K562 (cell line): ENCODE measurements at regions not wholly inside any gene's neighbourhood (a gene's known extent, or its start where the extent isn't known, plus 50 kb on each side); places are given as distances from the start of the nearest gene placed in this dataset.

ENCODE experiments used
- ATAC-seq: fragments of 200-7000 bp; cut with Tn5 transposase; 3 replicates; pipeline ENCODE4 v1.9.1; 2020; ENCODE audit warnings: moderate library complexity
- BruUV-seq: library from RNA; stranded (reverse); fragments of 400-500 nt; replicated peaks from 2 replicates; lab custom pipeline; 2021; lab: Mats Ljungman, UMichigan
- CTCF ChIA-PET: fragments of 300-600 bp; formaldehyde crosslinking; extraction: SDS; loops from one replicate; lab custom pipeline; 2021; ENCODE audit warnings: low intra/inter-chr PET ratio; lab: Yijun Ruan, JAX
- POLR2A ChIA-PET: fragments of 300-600, 350-650 bp; sonication (Branson Sonifier 250); formaldehyde crosslinking; extraction: SDS; loops from one replicate; lab custom pipeline; 2021; ENCODE audit warnings: antibody characterized with exemption, inconsistent platforms; lab: Yijun Ruan, JAX
- DNase-seq, 4 experiments: peaks; one replicate each; pipeline versions ENCODE4 v3.0.0 to v3.0.0-alpha.2; 2011 to 2018; ENCODE audit warnings: low spot score in 3 of 4, mixed read lengths in 3 of 4; ENCODE audit errors: extremely low read depth in 1 of 4
- FAIRE-seq: peaks from 2 replicates; lab custom pipeline; 2011; peaks lifted over from hg19 to GRCh38; lab: Jason Lieb, UNC
- H2AFZ ChIP-seq: 2 replicates; pipeline ENCODE4 v1.6.0; 2011; ENCODE audit warnings: low read depth, low read length, control low read depth, inconsistent platforms
- H3K27ac ChIP-seq: fragments of 200-600 bp; 3 replicates; pipeline ENCODE4 v1.8.0; 2011; ENCODE audit warnings: low read depth, mild to moderate bottlenecking, control low read depth, inconsistent platforms, low read length, moderate library complexity, mixed read lengths; ENCODE audit errors: extremely low read depth
- H3K27me3 ChIP-seq, 2 experiments: fragments of 300-600 bp in 1 of 2; 2 replicates in 1 of 2; 3 replicates in 1 of 2; pipeline versions ENCODE4 v1.6.0 to v1.8.0; 2011; ENCODE audit warnings: inconsistent platforms in 2 of 2, low read length in 2 of 2, mild to moderate bottlenecking in 1 of 2, mixed read lengths in 1 of 2, moderate library complexity in 1 of 2; ENCODE audit not compliant: control insufficient read depth in 2 of 2, insufficient read depth in 2 of 2
- H3K36me3 ChIP-seq: fragments of 300-600 bp; 3 replicates; pipeline ENCODE4 v1.8.0; 2011; ENCODE audit warnings: mild to moderate bottlenecking, low read length, inconsistent platforms; ENCODE audit not compliant: control insufficient read depth, insufficient read depth
- H3K4me1 ChIP-seq, 2 experiments: fragments of 200-600 bp in 1 of 2; replicated peaks in 1 of 2; 2 replicates in 1 of 2; 3 replicates in 1 of 2; pipeline versions ENCODE4 v1.5.1 to v1.8.0; 2011; ENCODE audit warnings: inconsistent platforms in 2 of 2, low read length in 2 of 2, mild to moderate bottlenecking in 1 of 2, mixed read lengths in 1 of 2, moderate library complexity in 1 of 2; ENCODE audit not compliant: control insufficient read depth in 2 of 2, insufficient read depth in 2 of 2
- H3K4me2 ChIP-seq: 2 replicates; pipeline ENCODE4 v1.6.1; 2011; ENCODE audit warnings: low read length, control low read depth, inconsistent platforms, mixed read lengths; ENCODE audit not compliant: insufficient read depth
- H3K4me3 ChIP-seq: fragments of 200-600 bp; sonication (generic), shearing (Covaris generic); 2 replicates; pipeline ENCODE4 v1.5.1; 2016; ENCODE audit warnings: control low read depth, inconsistent platforms
- H3K79me2 ChIP-seq: fragments of 200-600 bp; 3 replicates; pipeline ENCODE4 v1.8.0; 2011; ENCODE audit warnings: low read length, inconsistent platforms; ENCODE audit not compliant: control insufficient read depth, insufficient read depth
- H3K9ac ChIP-seq, 2 experiments: 2 replicates each; pipeline versions ENCODE4 v1.6.0 to v1.6.1; 2011; ENCODE audit warnings: low read depth in 2 of 2, low read length in 2 of 2, control low read depth in 1 of 2, inconsistent platforms in 1 of 2, mild to moderate bottlenecking in 1 of 2, mixed read lengths in 1 of 2; ENCODE audit not compliant: insufficient read depth in 1 of 2
- H3K9me1 ChIP-seq: one replicate; pipeline ENCODE4 v1.6.0; 2011; ENCODE audit warnings: inconsistent platforms, mild to moderate bottlenecking, low read length, moderate library complexity; ENCODE audit not compliant: control insufficient read depth, insufficient read depth
- H3K9me3 ChIP-seq: replicated peaks from 2 replicates; pipeline ENCODE4 v1.5.1; 2011; ENCODE audit warnings: low read depth, low read length, inconsistent platforms; ENCODE audit not compliant: control insufficient read depth, insufficient read depth
- H4K20me1 ChIP-seq: replicated peaks from 2 replicates; pipeline ENCODE4 v1.6.1; 2011; ENCODE audit warnings: low read length, inconsistent platforms, mixed read lengths; ENCODE audit not compliant: control insufficient read depth, insufficient read depth
- ARID1B ChIP-seq: fragments of 450-650 bp; IDR thresholded peaks from 2 replicates; pipeline ENCODE4 v1.6.1; 2016; ENCODE audit warnings: antibody characterized with exemption, mild to moderate bottlenecking, inconsistent platforms
- CEBPB ChIP-seq: fragments of 450-650 bp; IDR thresholded peaks from 2 replicates; pipeline ENCODE4 v1.6.1; 2016; ENCODE audit warnings: missing genetic modification characterization, missing compliant biosample characterization
- NR2F6 ChIP-seq: fragments of 450-650 bp; formaldehyde crosslinking; IDR thresholded peaks from 2 replicates; pipeline ENCODE4 v1.4.0; 2020; ENCODE audit warnings: mild to moderate bottlenecking
- SMARCA5 ChIP-seq: fragments of 450-650 bp; IDR thresholded peaks from 2 replicates; pipeline ENCODE4 v1.6.1; 2016
- SP1 ChIP-seq: sonication (generic); formaldehyde crosslinking; IDR thresholded peaks from 2 replicates; pipeline ENCODE4 v1.8.1; 2022; ENCODE audit warnings: mild to moderate bottlenecking, missing genetic modification reagents
- ZKSCAN1 ChIP-seq: fragments of 150-350 bp; IDR thresholded peaks from 2 replicates; pipeline ENCODE4 v1.6.1; 2016; ENCODE audit warnings: low read depth, low read length
- ZNF707 ChIP-seq: fragments of 250-450 bp; sonication (Bioruptor Pico); conservative IDR thresholded peaks from 2 replicates; pipeline ENCODE4 v1.8.0; 2022; ENCODE audit warnings: inconsistent platforms, mild to moderate bottlenecking, moderate library complexity
- WGBS: fragments of 100-300 bp; shearing (Covaris generic); methylation state at CpG from one replicate; pipeline ENCODE4 v1.1.6; 2016; ENCODE audit warnings: low coverage, mixed read lengths; ENCODE audit not compliant: insufficient coverage; ENCODE audit errors: missing lambda C conversion rate; 5-methylcytosine and 5-hydroxymethylcytosine counted together
- in situ Hi-C: fragments of 300-500 bp; cut with MboI; formaldehyde crosslinking; loops from 4 replicates; pipeline ENCODE4 v1.15.0; 2018; ENCODE audit warnings: inconsistent platforms, mixed read lengths
- intact Hi-C: fragments of 100-400 bp; cut with micrococcal nuclease; formaldehyde crosslinking; loops from 2 replicates; pipeline ENCODE4 v1.14.2; 2022
- TF ChIP-seq, protein P1 (sequence below): fragments of 200-400 bp; formaldehyde crosslinking; IDR thresholded peaks from 2 replicates; pipeline ENCODE4 v1.6.1; 2017; ENCODE audit warnings: mild to moderate bottlenecking, low read depth, low read length, moderate library complexity
- TF ChIP-seq, protein P2 (sequence below): fragments of 250-450 bp; sonication (Bioruptor Pico); IDR thresholded peaks from 2 replicates; pipeline ENCODE4 v1.8.0; 2022; ENCODE audit warnings: inconsistent platforms
- TF ChIP-seq, protein P3 (sequence below): fragments of 450-650 bp; formaldehyde crosslinking; IDR thresholded peaks from 2 replicates; pipeline ENCODE4 v1.4.0; 2020; ENCODE audit warnings: mild to moderate bottlenecking, mixed read lengths

DNA sequence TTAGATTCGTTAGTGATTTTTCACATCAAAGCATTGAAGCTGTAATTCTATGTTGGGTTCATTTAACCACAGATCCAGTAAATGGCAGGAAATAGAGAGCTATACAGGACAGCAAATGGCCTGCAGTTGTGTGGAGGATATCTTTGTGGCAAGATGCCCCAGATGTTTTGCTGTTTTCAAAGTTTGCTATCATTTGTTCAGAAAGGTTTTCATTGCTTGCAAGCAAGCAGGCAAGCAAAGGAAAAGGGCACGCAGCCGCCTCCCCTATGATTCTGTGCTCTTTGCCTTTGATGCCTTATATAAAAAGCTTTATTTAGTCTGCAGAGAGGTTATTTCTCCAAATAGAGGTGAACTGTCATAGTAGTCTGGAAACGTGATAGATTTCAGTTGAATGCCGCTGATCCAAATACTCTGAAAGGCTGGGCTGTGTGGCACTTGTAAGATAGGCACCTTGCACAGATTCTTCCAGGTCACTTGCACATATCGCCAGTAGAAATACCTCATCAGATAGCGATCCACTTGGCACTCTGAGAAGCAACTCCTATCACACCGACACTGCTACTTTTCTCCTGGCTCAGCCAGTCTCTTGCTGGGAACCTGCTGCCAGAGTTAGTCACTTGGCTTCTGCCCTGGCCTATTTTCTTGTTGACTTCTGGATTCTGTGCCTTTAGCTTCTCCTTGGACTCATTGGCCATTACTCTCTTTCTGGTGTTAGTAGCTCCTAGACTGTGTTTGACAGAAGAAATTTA lies 66.4 kb downstream of the UTRN start (continued):
- no peak for TF ChIP-seq SP1 (CRISPR knock-in tag)

DNA sequence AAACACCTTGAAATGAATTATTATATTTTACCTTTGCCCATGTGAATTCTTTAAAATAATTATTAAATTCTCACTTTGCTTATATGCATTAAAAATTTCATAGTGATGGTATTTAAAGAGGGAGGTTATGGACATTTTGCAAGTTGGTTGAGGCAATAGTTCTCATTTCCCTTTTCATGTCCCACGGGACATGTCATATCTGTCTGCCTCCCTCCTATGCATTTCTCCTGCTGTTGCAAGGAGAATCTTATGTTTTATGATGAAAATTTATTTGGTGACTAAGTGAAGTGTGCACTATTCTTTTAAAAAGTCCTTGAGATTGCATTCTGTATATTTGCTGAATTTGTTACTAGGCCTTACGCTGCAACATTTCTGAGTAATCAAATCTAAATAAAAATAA lies 67.2 kb downstream of the UTRN start:
- ChIA-PET POLR2A (no interaction called here), CTCF (no interaction called here)
- Histone ChIP-seq H2AFZ (no peak overlapping the region), H3K27me3 (no peaks in the 10 kb centered on the region), H3K9me3 (no peaks in the 10 kb centered on the region), H3K4me1 (no peaks in the 10 kb centered on the region; a peak in 1 of 5 replicates), H3K36me3 (no peaks in the 10 kb centered on the region), H4K20me1 (no peaks in the 10 kb centered on the region), H3K79me2 (no peaks in the 10 kb centered on the region), H3K27ac (no peak overlapping the region), H3K4me3 (no peak overlapping the region), H3K4me2 (no peak overlapping the region), H3K9ac (no peak overlapping the region), H3K9me1 (no peaks in the 10 kb centered on the region)
- intact Hi-C loops = no loop called here
- BruUV-seq = no TSS peak
- FAIRE-seq = no peak
- 32% methylated on average over 2 of the region's 2 CpGs for WGBS
- in situ Hi-C loops = no loop called here
- TF ChIP-seq, protein P1, sequence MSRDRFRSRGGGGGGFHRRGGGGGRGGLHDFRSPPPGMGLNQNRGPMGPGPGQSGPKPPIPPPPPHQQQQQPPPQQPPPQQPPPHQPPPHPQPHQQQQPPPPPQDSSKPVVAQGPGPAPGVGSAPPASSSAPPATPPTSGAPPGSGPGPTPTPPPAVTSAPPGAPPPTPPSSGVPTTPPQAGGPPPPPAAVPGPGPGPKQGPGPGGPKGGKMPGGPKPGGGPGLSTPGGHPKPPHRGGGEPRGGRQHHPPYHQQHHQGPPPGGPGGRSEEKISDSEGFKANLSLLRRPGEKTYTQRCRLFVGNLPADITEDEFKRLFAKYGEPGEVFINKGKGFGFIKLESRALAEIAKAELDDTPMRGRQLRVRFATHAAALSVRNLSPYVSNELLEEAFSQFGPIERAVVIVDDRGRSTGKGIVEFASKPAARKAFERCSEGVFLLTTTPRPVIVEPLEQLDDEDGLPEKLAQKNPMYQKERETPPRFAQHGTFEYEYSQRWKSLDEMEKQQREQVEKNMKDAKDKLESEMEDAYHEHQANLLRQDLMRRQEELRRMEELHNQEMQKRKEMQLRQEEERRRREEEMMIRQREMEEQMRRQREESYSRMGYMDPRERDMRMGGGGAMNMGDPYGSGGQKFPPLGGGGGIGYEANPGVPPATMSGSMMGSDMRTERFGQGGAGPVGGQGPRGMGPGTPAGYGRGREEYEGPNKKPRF = no peak
- TF ChIP-seq SMARCA5 = no peak
- TF ChIP-seq, protein P2, sequence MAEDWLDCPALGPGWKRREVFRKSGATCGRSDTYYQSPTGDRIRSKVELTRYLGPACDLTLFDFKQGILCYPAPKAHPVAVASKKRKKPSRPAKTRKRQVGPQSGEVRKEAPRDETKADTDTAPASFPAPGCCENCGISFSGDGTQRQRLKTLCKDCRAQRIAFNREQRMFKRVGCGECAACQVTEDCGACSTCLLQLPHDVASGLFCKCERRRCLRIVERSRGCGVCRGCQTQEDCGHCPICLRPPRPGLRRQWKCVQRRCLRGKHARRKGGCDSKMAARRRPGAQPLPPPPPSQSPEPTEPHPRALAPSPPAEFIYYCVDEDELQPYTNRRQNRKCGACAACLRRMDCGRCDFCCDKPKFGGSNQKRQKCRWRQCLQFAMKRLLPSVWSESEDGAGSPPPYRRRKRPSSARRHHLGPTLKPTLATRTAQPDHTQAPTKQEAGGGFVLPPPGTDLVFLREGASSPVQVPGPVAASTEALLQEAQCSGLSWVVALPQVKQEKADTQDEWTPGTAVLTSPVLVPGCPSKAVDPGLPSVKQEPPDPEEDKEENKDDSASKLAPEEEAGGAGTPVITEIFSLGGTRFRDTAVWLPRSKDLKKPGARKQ (CRISPR knock-in tag) = no peak
- TF ChIP-seq ZNF707 (CRISPR knock-in tag) = no peak
- TF ChIP-seq NR2F6 = no peak
- TF ChIP-seq, protein P3, sequence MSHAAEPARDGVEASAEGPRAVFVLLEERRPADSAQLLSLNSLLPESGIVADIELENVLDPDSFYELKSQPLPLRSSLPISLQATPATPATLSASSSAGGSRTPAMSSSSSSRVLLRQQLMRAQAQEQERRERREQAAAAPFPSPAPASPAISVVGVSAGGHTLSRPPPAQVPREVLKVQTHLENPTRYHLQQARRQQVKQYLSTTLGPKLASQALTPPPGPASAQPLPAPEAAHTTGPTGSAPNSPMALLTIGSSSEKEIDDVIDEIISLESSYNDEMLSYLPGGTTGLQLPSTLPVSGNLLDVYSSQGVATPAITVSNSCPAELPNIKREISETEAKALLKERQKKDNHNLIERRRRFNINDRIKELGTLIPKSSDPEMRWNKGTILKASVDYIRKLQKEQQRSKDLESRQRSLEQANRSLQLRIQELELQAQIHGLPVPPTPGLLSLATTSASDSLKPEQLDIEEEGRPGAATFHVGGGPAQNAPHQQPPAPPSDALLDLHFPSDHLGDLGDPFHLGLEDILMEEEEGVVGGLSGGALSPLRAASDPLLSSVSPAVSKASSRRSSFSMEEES (CRISPR knock-in tag) = no peak
- no peak for TF ChIP-seq CEBPB
- no peak for TF ChIP-seq ARID1B
- no peak for TF ChIP-seq ZKSCAN1
- ATAC-seq = no peak
- no peak for DNase-seq
